WTC11 (cell line): ENCODE measurements at regions not wholly inside any gene's neighbourhood (a gene's known extent, or its start where the extent isn't known, plus 50 kb on each side); places are given as distances from the start of the nearest gene placed in this dataset.

Source experiments
- ATF1 ChIP-seq: sonication (generic); formaldehyde crosslinking; IDR thresholded peaks from 2 replicates; pipeline ENCODE4 v1.8.1; 2023; ENCODE audit warnings: mild to moderate bottlenecking, moderate library complexity, missing genetic modification reagents
- CREB1 ChIP-seq: sonication (generic); formaldehyde crosslinking; IDR thresholded peaks from 2 replicates; pipeline ENCODE4 v1.8.0; 2023; ENCODE audit warnings: mild to moderate bottlenecking, missing genetic modification reagents
- ETV6 ChIP-seq: sonication (generic); formaldehyde crosslinking; IDR thresholded peaks from 2 replicates; pipeline ENCODE4 v1.8.1; 2022; ENCODE audit warnings: mild to moderate bottlenecking, missing genetic modification reagents
- FOXK1 ChIP-seq: sonication (generic); formaldehyde crosslinking; IDR thresholded peaks from 2 replicates; pipeline ENCODE4 v1.8.0; 2022; ENCODE audit warnings: mild to moderate bottlenecking, moderate library complexity, missing genetic modification reagents
- RORB ChIP-seq: fragments of 250-450 bp; sonication (Bioruptor Pico); IDR thresholded peaks from 2 replicates; pipeline ENCODE4 v1.9.0; 2021; ENCODE audit warnings: mild to moderate bottlenecking
- TEAD4 ChIP-seq: sonication (generic); formaldehyde crosslinking; IDR thresholded peaks from 2 replicates; pipeline ENCODE4 v1.8.0; 2022; ENCODE audit warnings: mild to moderate bottlenecking, missing genetic modification reagents
- TF ChIP-seq, protein P1 (sequence below): sonication (generic); formaldehyde crosslinking; IDR thresholded peaks from 2 replicates; pipeline ENCODE4 v1.8.0; 2022; ENCODE audit warnings: mild to moderate bottlenecking, missing genetic modification reagents
- TF ChIP-seq, protein P2 (sequence below): sonication (generic); formaldehyde crosslinking; IDR thresholded peaks from 2 replicates; pipeline ENCODE4 v1.8.0; 2022; ENCODE audit warnings: mild to moderate bottlenecking, missing genetic modification reagents
- TF ChIP-seq, protein P3 (sequence below): fragments of 200-600 bp; IDR thresholded peaks from 2 replicates; pipeline ENCODE4 v1.8.0; 2022; ENCODE audit warnings: antibody characterized with exemption
- TF ChIP-seq, protein P4 (sequence below): sonication (generic); formaldehyde crosslinking; conservative IDR thresholded peaks from 2 replicates; pipeline ENCODE4 v1.8.1; 2022; ENCODE audit warnings: mild to moderate bottlenecking, missing genetic modification reagents
- TF ChIP-seq, protein P5 (sequence below): sonication (generic); formaldehyde crosslinking; IDR thresholded peaks from 2 replicates; pipeline ENCODE4 v1.8.0; 2023; ENCODE audit warnings: mild to moderate bottlenecking, missing genetic modification reagents
- TF ChIP-seq, protein P6 (sequence below): sonication (generic); formaldehyde crosslinking; IDR thresholded peaks from 2 replicates; pipeline ENCODE4 v1.8.1; 2022; ENCODE audit warnings: mild to moderate bottlenecking, moderate library complexity, missing genetic modification reagents

DNA sequence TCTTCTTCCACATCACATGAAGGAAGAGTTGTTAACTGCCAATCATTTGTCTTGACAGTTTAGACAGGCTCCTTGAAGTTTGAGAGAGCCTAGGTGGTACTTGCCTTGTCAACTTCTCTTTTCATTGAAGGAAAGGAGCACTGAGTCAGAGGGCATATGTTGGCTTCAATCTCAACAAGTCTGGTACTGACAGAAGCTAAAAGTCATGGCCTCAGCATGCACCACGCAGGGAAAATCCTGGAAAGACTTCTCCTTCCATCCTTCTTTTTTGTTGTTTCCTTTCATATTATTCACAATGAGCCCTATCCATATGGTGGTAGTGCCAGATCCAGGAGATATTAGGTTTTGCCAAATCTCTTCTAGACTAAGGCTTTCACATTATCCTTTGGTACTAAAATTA is 1272.5 kb downstream of the ROBO1 start:
- TF ChIP-seq, protein P1, sequence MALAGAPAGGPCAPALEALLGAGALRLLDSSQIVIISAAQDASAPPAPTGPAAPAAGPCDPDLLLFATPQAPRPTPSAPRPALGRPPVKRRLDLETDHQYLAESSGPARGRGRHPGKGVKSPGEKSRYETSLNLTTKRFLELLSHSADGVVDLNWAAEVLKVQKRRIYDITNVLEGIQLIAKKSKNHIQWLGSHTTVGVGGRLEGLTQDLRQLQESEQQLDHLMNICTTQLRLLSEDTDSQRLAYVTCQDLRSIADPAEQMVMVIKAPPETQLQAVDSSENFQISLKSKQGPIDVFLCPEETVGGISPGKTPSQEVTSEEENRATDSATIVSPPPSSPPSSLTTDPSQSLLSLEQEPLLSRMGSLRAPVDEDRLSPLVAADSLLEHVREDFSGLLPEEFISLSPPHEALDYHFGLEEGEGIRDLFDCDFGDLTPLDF (CRISPR knock-in tag) = no peak
- no peak for TF ChIP-seq ATF1 (CRISPR knock-in tag)
- no peak for TF ChIP-seq RORB (CRISPR knock-in tag)
- TF ChIP-seq, protein P2, sequence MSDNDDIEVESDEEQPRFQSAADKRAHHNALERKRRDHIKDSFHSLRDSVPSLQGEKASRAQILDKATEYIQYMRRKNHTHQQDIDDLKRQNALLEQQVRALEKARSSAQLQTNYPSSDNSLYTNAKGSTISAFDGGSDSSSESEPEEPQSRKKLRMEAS (CRISPR knock-in tag) = no peak
- TF ChIP-seq, protein P3, sequence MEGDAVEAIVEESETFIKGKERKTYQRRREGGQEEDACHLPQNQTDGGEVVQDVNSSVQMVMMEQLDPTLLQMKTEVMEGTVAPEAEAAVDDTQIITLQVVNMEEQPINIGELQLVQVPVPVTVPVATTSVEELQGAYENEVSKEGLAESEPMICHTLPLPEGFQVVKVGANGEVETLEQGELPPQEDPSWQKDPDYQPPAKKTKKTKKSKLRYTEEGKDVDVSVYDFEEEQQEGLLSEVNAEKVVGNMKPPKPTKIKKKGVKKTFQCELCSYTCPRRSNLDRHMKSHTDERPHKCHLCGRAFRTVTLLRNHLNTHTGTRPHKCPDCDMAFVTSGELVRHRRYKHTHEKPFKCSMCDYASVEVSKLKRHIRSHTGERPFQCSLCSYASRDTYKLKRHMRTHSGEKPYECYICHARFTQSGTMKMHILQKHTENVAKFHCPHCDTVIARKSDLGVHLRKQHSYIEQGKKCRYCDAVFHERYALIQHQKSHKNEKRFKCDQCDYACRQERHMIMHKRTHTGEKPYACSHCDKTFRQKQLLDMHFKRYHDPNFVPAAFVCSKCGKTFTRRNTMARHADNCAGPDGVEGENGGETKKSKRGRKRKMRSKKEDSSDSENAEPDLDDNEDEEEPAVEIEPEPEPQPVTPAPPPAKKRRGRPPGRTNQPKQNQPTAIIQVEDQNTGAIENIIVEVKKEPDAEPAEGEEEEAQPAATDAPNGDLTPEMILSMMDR = no peak
- no peak for TF ChIP-seq FOXK1
- TF ChIP-seq, protein P4, sequence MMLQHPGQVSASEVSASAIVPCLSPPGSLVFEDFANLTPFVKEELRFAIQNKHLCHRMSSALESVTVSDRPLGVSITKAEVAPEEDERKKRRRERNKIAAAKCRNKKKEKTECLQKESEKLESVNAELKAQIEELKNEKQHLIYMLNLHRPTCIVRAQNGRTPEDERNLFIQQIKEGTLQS (CRISPR knock-in tag) = no peak
- no peak for TF ChIP-seq ETV6
- TF ChIP-seq CREB1 (CRISPR knock-in tag) = no peak
- TF ChIP-seq, protein P5, sequence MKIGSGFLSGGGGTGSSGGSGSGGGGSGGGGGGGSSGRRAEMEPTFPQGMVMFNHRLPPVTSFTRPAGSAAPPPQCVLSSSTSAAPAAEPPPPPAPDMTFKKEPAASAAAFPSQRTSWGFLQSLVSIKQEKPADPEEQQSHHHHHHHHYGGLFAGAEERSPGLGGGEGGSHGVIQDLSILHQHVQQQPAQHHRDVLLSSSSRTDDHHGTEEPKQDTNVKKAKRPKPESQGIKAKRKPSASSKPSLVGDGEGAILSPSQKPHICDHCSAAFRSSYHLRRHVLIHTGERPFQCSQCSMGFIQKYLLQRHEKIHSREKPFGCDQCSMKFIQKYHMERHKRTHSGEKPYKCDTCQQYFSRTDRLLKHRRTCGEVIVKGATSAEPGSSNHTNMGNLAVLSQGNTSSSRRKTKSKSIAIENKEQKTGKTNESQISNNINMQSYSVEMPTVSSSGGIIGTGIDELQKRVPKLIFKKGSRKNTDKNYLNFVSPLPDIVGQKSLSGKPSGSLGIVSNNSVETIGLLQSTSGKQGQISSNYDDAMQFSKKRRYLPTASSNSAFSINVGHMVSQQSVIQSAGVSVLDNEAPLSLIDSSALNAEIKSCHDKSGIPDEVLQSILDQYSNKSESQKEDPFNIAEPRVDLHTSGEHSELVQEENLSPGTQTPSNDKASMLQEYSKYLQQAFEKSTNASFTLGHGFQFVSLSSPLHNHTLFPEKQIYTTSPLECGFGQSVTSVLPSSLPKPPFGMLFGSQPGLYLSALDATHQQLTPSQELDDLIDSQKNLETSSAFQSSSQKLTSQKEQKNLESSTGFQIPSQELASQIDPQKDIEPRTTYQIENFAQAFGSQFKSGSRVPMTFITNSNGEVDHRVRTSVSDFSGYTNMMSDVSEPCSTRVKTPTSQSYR (CRISPR knock-in tag) = no peak
- TF ChIP-seq TEAD4 = no peak
- TF ChIP-seq, protein P6, sequence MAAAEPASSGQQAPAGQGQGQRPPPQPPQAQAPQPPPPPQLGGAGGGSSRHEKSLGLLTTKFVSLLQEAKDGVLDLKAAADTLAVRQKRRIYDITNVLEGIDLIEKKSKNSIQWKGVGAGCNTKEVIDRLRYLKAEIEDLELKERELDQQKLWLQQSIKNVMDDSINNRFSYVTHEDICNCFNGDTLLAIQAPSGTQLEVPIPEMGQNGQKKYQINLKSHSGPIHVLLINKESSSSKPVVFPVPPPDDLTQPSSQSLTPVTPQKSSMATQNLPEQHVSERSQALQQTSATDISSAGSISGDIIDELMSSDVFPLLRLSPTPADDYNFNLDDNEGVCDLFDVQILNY (CRISPR knock-in tag) = no peak
